Heart left ventricle (tissue), 16 donors: ENCODE measurements at regions not wholly inside any gene's neighbourhood (a gene's known extent, or its start where the extent isn't known, plus 50 kb on each side); places are given as distances from the start of the nearest gene placed in this dataset.
A peak's percentile ranks its signal among the peaks of the same experiment; 100 is the strongest.

Experiments used
- ATAC-seq, 4 donors: fragments of 200-7000 bp; cut with Tn5 transposase; one replicate each; pipeline ENCODE4 v1.9.1; 2020 to 2022; ENCODE audit warnings: moderate library complexity in 4 of 4, mild to moderate bottlenecking in 3 of 4, moderate number of reproducible peaks in 1 of 4
- DNase-seq, 5 donors: peaks; one replicate each; pipeline ENCODE4 v3.0.0-alpha.2; 2020
- H3K27ac ChIP-seq, 12 donors: fragments of 200-600 bp; sonication (generic) in 4 of 12; one replicate each; pipeline versions ENCODE4 v1.5.0 to v1.8.0; 2016 to 2022; ENCODE audit warnings: mild to moderate bottlenecking in 2 of 12
- H3K27me3 ChIP-seq, 9 donors: fragments of 200-600 bp; sonication (generic) in 2 of 9; one replicate each; pipeline versions ENCODE4 v1.5.1 to v1.8.0; 2016 to 2022; ENCODE audit warnings: mild to moderate bottlenecking in 3 of 9
- H3K36me3 ChIP-seq, 9 donors: fragments of 200-600 bp; sonication (generic) in 2 of 9; one replicate each; pipeline versions ENCODE4 v1.5.0 to v1.8.0; 2018 to 2022; ENCODE audit warnings: mild to moderate bottlenecking in 2 of 9
- H3K4me1 ChIP-seq, 12 donors: fragments of 200-600 bp; sonication (generic) in 4 of 12; one replicate each; pipeline versions ENCODE4 v1.5.0 to v1.8.0; 2016 to 2022; ENCODE audit warnings: mild to moderate bottlenecking in 3 of 12
- H3K4me3 ChIP-seq, 12 donors: fragments of 200-600 bp; sonication (generic) in 4 of 12; one replicate each; pipeline versions ENCODE4 v1.5.0 to v1.8.0; 2017 to 2022; ENCODE audit warnings: mild to moderate bottlenecking in 9 of 12, moderate library complexity in 4 of 12
- H3K9me3 ChIP-seq, 12 donors: fragments of 200-600 bp; sonication (generic) in 4 of 12; one replicate each; pipeline versions ENCODE4 v1.5.0 to v1.8.0; 2016 to 2022; ENCODE audit warnings: mild to moderate bottlenecking in 1 of 12
- POLR2A ChIP-seq, 2 donors: fragments of 450-650 bp; IDR thresholded peaks; one replicate each; pipeline ENCODE4 v1.6.1; 2017; ENCODE audit warnings: antibody characterized with exemption in 2 of 2, mild to moderate bottlenecking in 2 of 2, moderate library complexity in 2 of 2
- WGBS, 4 donors: extraction: QIAGEN DNeasy Blood & Tissue Kit in 2 of 4; methylation state at CpG; one replicate each; pipeline versions ENCODE4 v1.1.5 to v1.1.7; 2013 to 2018; 5-methylcytosine and 5-hydroxymethylcytosine counted together
- intact Hi-C, 10 donors: fragments of 100-400 bp; cut with DNase I; formaldehyde crosslinking; loops; one replicate each; pipeline versions ENCODE4 v1.11.1 to v1.14.2; 2022
- TF ChIP-seq, protein P1 (sequence below), 12 donors: fragments of 200-600 bp; sonication (generic) in 4 of 12; IDR thresholded peaks; one replicate each; pipeline versions ENCODE4 v1.5.0 to v1.8.0; 2018 to 2022; ENCODE audit warnings: antibody characterized with exemption in 12 of 12, mild to moderate bottlenecking in 5 of 12
- donor health status: ischemic (EF 13 %, LVEDD 7.1; RV severe dilation, severe dysfunction).
- donor health status: healthy with polysubstance abuse.
- donor health status: DM: no; HTN: yes; CAD: no.
- donor health status: DM: no; HTN: no; CAD: no.
- donor health status: ischemic (EF 25% LVEDD 6.9; RV normal size, moderate dysfunction).
- donor health status: ischemic (EF 25% LVEDD 5.7; RV mildly dilated, moderate dysfunction).
- donor health status: healthy.
- donor health status: DM: yes; HTN: yes; CAD: no.
- donor health status: ischemic (EF 35%, LVEDD 5.7; RV mildly dilated, moderate dysfunction).
- donor health status: nonischemic (EF 11% LVEDD 7.7; RV severe dilation, severe dysfunction).
- donor health status: DM: yes; HTN: yes; CAD: no.
- donor health status: PGD.
- donor health status: ischemic (EF 29% LVEDD 5.4; RV normal size, mild dysfunction).
- donor health status: nonischemic (EF 23%, LVEDD 6.1; RV moderate dilation, normal function).

DNA sequence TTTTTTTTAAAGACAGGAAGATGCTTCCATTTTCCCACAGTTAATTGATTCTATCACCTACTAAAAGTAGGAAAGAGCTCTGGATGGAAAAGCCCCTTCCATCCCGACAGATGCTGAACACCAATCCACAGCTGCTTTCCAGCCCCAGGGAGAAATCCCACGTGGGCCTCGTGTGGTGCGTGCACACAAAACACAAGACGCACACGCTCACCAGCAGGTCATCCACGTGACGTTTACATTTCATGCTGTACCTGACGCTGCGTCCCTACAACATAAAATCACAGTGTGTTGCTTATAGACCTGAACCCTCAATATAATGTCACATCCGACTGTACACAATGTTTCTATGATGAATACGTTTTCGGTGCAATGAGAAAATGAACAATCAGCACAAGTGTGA lies 50.2 kb upstream of the DACT2 start:
- peak in 1 of 5 donors; percentile 4 for DNase-seq
- no peaks in the 10 kb centered on the region for H3K36me3 ChIP-seq
- peaks cover 0 to 26% (median 0%) of the 10 kb centered on the region in 9 donors for H3K27me3 ChIP-seq
- no peak for TF ChIP-seq POLR2A (IDR thresholded peaks at IDR 0.05)
- TF ChIP-seq, protein P1, sequence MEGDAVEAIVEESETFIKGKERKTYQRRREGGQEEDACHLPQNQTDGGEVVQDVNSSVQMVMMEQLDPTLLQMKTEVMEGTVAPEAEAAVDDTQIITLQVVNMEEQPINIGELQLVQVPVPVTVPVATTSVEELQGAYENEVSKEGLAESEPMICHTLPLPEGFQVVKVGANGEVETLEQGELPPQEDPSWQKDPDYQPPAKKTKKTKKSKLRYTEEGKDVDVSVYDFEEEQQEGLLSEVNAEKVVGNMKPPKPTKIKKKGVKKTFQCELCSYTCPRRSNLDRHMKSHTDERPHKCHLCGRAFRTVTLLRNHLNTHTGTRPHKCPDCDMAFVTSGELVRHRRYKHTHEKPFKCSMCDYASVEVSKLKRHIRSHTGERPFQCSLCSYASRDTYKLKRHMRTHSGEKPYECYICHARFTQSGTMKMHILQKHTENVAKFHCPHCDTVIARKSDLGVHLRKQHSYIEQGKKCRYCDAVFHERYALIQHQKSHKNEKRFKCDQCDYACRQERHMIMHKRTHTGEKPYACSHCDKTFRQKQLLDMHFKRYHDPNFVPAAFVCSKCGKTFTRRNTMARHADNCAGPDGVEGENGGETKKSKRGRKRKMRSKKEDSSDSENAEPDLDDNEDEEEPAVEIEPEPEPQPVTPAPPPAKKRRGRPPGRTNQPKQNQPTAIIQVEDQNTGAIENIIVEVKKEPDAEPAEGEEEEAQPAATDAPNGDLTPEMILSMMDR (IDR thresholded peaks at IDR 0.05), result no peak
- H3K4me3 ChIP-seq, result no peak overlapping the region
- peaks cover 0 to 5% (median 0%) of the 10 kb centered on the region in 12 donors for H3K9me3 ChIP-seq
- ATAC-seq, result no peak
- H3K27ac ChIP-seq, result no peak overlapping the region
- H3K4me1 ChIP-seq, result peaks cover 0 to 9% (median 0%) of the 10 kb centered on the region in 12 donors
- intact Hi-C loops, result loop anchor here in 9 of 10 donors (1.0 to 10.0 kb wide), 5 partner anchors 73 to 515 kb away; partner anchors contain the start of gene SMOC2 (in 1 of the 9)
- 81 to 87% (median 84%) methylated on average over 13 of the region's 13 CpGs for WGBS, 4 donors

DNA sequence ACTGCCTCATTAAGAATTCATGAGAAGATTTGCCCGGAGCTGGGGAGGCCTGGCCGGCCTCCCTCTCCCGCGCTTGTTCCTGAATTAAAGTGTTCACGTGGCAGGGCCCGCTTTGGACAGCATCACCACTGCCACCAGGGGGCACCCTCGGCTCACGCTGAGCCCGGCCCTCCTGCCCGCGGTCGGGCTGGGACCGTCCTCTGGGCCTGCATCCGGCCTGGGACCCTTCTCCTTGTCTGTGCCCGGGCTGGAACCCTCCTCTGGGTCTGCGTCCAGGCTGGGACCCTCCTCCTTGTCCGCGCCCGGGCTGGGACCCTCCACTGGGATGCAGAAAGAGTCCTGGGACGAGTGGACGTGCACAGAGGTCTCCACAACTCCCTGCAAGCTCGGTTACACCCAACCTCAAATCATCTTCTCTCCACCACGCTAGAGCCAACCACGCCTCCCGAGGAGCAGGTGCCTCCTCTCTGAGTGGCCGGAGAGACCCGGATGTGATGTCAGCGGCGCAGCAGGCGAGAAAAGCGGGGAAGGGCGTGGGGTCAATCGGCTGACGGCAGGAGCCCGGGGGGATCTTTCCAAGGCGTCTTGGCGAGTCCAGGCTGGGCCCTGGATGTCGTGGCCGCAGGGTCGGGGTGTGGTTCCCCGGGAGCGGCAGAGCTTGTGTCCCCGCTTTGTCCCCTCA lies 50.9 kb upstream of the DACT2 start:
- Histone ChIP-seq H3K9me3 (peaks cover 0 to 5% (median 0%) of the 10 kb centered on the region in 12 donors), H3K36me3 (no peaks in the 10 kb centered on the region), H3K27me3 (peaks cover 0 to 26% (median 0%) of the 10 kb centered on the region in 9 donors), H3K27ac (no peak overlapping the region), H3K4me3 (no peak overlapping the region), H3K4me1 (peaks cover 0 to 9% (median 0%) of the 10 kb centered on the region in 12 donors)
- peak; percentile 75 to 83 (median 76) for DNase-seq
- WGBS, 4 donors, result 51 to 69% (median 54%) methylated on average over 33 to 43 of the region's 43 CpGs
- peak; percentile 77 to 91 (median 86) for ATAC-seq
- intact Hi-C loops, result loop anchor here in 8 of 10 donors (1.0 to 10.0 kb wide), 4 partner anchors 72 to 514 kb away; partner anchors contain the start of gene SMOC2 (in 1 of the 8)
- TF ChIP-seq POLR2A (IDR thresholded peaks at IDR 0.05), result no peak
- TF ChIP-seq, protein P1 (IDR thresholded peaks at IDR 0.05), result peak; percentile 64 to 85 (median 79)

DNA sequence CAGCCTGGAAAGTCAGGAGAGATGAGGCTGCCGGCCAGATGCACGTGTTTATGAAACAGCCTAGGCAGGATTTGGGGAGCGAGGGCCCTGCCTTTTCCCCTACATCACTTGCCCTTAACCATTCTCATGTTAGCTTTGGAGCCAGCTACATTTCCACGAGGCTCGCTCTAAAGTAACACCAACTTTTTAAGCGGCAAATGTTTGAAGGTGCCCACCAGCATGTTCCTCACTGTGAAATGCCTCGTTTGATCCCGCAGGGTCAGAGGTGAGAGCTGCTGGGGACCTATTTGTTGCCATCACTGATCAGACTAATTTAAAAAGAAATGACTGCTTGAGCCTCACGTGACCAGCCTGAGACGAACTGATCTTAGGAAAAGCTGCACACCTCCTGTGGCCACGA lies 51.6 kb upstream of the DACT2 start:
- no peaks in the 10 kb centered on the region for H3K36me3 ChIP-seq
- H3K27ac ChIP-seq, result no peak overlapping the region
- ATAC-seq (no peak), DNase-seq (peak in 1 of 5 donors; percentile 14)
- TF ChIP-seq, protein P1 (IDR thresholded peaks at IDR 0.05), result no peak
- TF ChIP-seq POLR2A (IDR thresholded peaks at IDR 0.05), result no peak
- peaks cover 0 to 5% (median 0%) of the 10 kb centered on the region in 12 donors for H3K9me3 ChIP-seq
- WGBS, 4 donors, result 88 to 94% (median 91%) methylated on average over 11 of the region's 11 CpGs
- intact Hi-C loops, result loop anchor here in 6 of 10 donors (1.0 to 10.0 kb wide), 4 partner anchors 71 to 514 kb away; partner anchors contain the start of gene SMOC2 (in 1 of the 6)
- H3K4me1 ChIP-seq, result peaks cover 0 to 9% (median 0%) of the 10 kb centered on the region in 12 donors
- H3K4me3 ChIP-seq, result no peak overlapping the region
- peaks cover 0 to 26% (median 0%) of the 10 kb centered on the region in 9 donors for H3K27me3 ChIP-seq

DNA sequence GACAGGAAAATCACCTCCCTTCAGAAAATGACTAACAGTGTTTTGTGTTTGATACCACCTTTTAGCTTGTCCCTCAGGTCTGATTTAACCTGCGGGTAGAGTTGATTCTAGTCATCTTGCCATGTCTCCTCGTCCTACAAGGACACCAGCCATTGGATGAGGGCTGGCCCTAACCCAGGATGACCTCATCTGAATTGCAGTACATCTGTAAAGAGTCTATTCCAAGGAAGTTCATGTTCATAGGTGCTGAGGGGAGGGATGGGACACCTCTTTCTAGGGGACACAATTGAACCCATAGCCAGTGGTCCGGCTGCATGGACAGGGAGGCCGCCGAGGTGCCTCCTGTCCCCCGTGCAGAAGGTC lies 52.0 kb upstream of the DACT2 start:
- Histone ChIP-seq H3K27ac (no peak overlapping the region), H3K9me3 (peaks cover 0 to 1% (median 0%) of the 10 kb centered on the region in 12 donors), H3K4me1 (peaks cover 0 to 9% (median 0%) of the 10 kb centered on the region in 12 donors), H3K27me3 (peaks cover 0 to 26% (median 0%) of the 10 kb centered on the region in 9 donors), H3K36me3 (no peaks in the 10 kb centered on the region), H3K4me3 (no peak overlapping the region)
- intact Hi-C loops, result loop anchor here in 6 of 10 donors (1.0 to 10.0 kb wide), 4 partner anchors 71 to 513 kb away; partner anchors contain the start of gene SMOC2 (in 1 of the 6)
- ATAC-seq, result no peak
- 79 to 92% (median 90%) methylated on average over 4 to 6 of the region's 6 CpGs for WGBS, 4 donors
- peak in 1 of 5 donors; percentile 31 for DNase-seq
- TF ChIP-seq, protein P1 (IDR thresholded peaks at IDR 0.05), result no peak
- no peak for TF ChIP-seq POLR2A (IDR thresholded peaks at IDR 0.05)
